Trophoblast cell (in vitro differentiated cells and primary cell): ENCODE measurements at regions not wholly inside any gene's neighbourhood (a gene's known extent, or its start where the extent isn't known, plus 50 kb on each side); places are given as distances from the start of the nearest gene placed in this dataset.

ENCODE experiments used
- DNase-seq, 2 donors: peaks; one replicate each; pipeline ENCODE4 v3.0.0-alpha.2; 2016
- H2AFZ ChIP-seq: 2 replicates; pipeline ENCODE4 v1.6.1; 2013; ENCODE audit warnings: low read length, moderate library complexity, mild to moderate bottlenecking; ENCODE audit not compliant: insufficient read depth, poor library complexity
- H2AK5ac ChIP-seq: 2 replicates; pipeline ENCODE4 v1.6.1; 2013; ENCODE audit warnings: mild to moderate bottlenecking, low read length
- H2BK120ac ChIP-seq: 2 replicates; pipeline ENCODE4 v1.6.1; 2013; ENCODE audit warnings: low read length, mild to moderate bottlenecking, moderate library complexity; ENCODE audit not compliant: insufficient read depth, poor library complexity
- H2BK12ac ChIP-seq: 2 replicates; pipeline ENCODE4 v1.6.1; 2013; ENCODE audit warnings: mild to moderate bottlenecking, low read length, moderate library complexity
- H2BK5ac ChIP-seq: 2 replicates; pipeline ENCODE4 v1.6.1; 2013; ENCODE audit warnings: low read length, low read depth, moderate library complexity, mild to moderate bottlenecking; ENCODE audit not compliant: poor library complexity
- H3K14ac ChIP-seq: 2 replicates; pipeline ENCODE4 v1.6.1; 2013; ENCODE audit warnings: mild to moderate bottlenecking, low read length
- H3K18ac ChIP-seq: 2 replicates; pipeline ENCODE4 v1.6.1; 2013; ENCODE audit warnings: mild to moderate bottlenecking, low read length
- H3K23ac ChIP-seq: 2 replicates; pipeline ENCODE4 v1.6.1; 2013; ENCODE audit warnings: low read length
- H3K27ac ChIP-seq: 2 replicates; pipeline ENCODE4 v1.5.1; 2013; ENCODE audit warnings: low read depth, mild to moderate bottlenecking, inconsistent platforms, low read length, moderate library complexity
- H3K27me3 ChIP-seq: 2 replicates; pipeline ENCODE4 v1.6.1; 2013; ENCODE audit warnings: inconsistent platforms, mild to moderate bottlenecking, low read length, moderate library complexity; ENCODE audit not compliant: insufficient read depth
- H3K36me3 ChIP-seq, 2 experiments: 1 replicate in 1 of 2; 2 replicates in 1 of 2; pipeline ENCODE4 v1.6.1; 2013; ENCODE audit warnings: low read length in 2 of 2, mild to moderate bottlenecking in 2 of 2, moderate library complexity in 1 of 2; ENCODE audit not compliant: insufficient read depth in 2 of 2, control insufficient read depth in 1 of 2
- H3K4ac ChIP-seq: 2 replicates; pipeline ENCODE4 v1.6.1; 2013; ENCODE audit warnings: low read depth, mild to moderate bottlenecking, low read length, moderate library complexity
- H3K4me1 ChIP-seq, 2 experiments: 1 replicate in 1 of 2; 2 replicates in 1 of 2; pipeline ENCODE4 v1.6.1; 2013; ENCODE audit warnings: low read length in 2 of 2, mild to moderate bottlenecking in 2 of 2, moderate library complexity in 1 of 2; ENCODE audit not compliant: insufficient read depth in 2 of 2, control insufficient read depth in 1 of 2
- H3K4me2 ChIP-seq: 2 replicates; pipeline ENCODE4 v1.6.1; 2013; ENCODE audit warnings: inconsistent platforms, mild to moderate bottlenecking, low read length, moderate library complexity
- H3K4me3 ChIP-seq: 2 replicates; pipeline ENCODE4 v1.5.1; 2013; ENCODE audit warnings: mild to moderate bottlenecking, low read depth, low read length, inconsistent platforms
- H3K79me1 ChIP-seq: one replicate; pipeline ENCODE4 v1.6.1; 2013; ENCODE audit warnings: low read length
- H3K79me2 ChIP-seq: 2 replicates; pipeline ENCODE4 v1.6.1; 2013; ENCODE audit warnings: low read length, mild to moderate bottlenecking; ENCODE audit not compliant: control insufficient read depth, insufficient read depth, poor library complexity
- H3K9ac ChIP-seq: 2 replicates; pipeline ENCODE4 v1.6.1; 2013; ENCODE audit warnings: mild to moderate bottlenecking, low read length
- H3K9me3 ChIP-seq: 2 replicates; pipeline ENCODE4 v1.6.1; 2013; ENCODE audit warnings: low read depth, mild to moderate bottlenecking, control low read depth, inconsistent platforms, low read length; ENCODE audit not compliant: insufficient read depth
- H4K12ac ChIP-seq: 2 replicates; pipeline ENCODE4 v1.6.1; 2013; ENCODE audit warnings: low read depth, mild to moderate bottlenecking, low read length, moderate library complexity
- H4K8ac ChIP-seq: 2 replicates; pipeline ENCODE4 v1.6.1; 2013; ENCODE audit warnings: low read depth, mild to moderate bottlenecking, low read length, moderate library complexity
- H4K91ac ChIP-seq: one replicate; pipeline ENCODE4 v1.6.1; 2013; ENCODE audit warnings: low read depth, mild to moderate bottlenecking, low read length, moderate library complexity
- WGBS: extraction: QIAGEN DNeasy Blood & Tissue Kit; methylation state at CpG from one replicate; pipeline ENCODE4 v1.1.7; 2013; ENCODE audit warnings: missing lambda C conversion rate; ENCODE audit not compliant: insufficient read length, insufficient coverage; ENCODE audit errors: extremely low coverage; 5-methylcytosine and 5-hydroxymethylcytosine counted together

- Histone ChIP-seq H2AK5ac (no peak overlapping the region), H2BK120ac (no peak overlapping the region), H4K8ac (no peak overlapping the region), H2BK5ac (no peak overlapping the region), H3K27ac (no peak overlapping the region), H4K12ac (no peak overlapping the region), H3K18ac (no peak overlapping the region), H3K23ac (no peak overlapping the region), H3K4ac (no peak overlapping the region), H3K79me2 (no peaks in the 10 kb centered on the region), H3K36me3 (no peaks in the 10 kb centered on the region), H3K14ac (no peak overlapping the region), H3K9me3 (no peaks in the 10 kb centered on the region), H4K91ac (no peak overlapping the region), H2BK12ac (no peak overlapping the region), H2AFZ (no peak overlapping the region), H3K27me3 (no peaks in the 10 kb centered on the region), H3K9ac (no peak overlapping the region), H3K4me2 (no peak overlapping the region), H3K4me3 (no peak overlapping the region), H3K4me1 (peaks cover 0 to 3% of the 10 kb centered on the region in 2 experiments), H3K79me1 (no peaks in the 10 kb centered on the region)
- WGBS, result no CpG with 5 or more reads among the region's 2 CpGs
- DNase-seq, result no peak
These were observed 235.5 kb upstream of the NT5C1B start for GRCh38 chr2:18824915-18825314.

GRCh38 chr2:18824325-18824790, 235.0 kb upstream of the NT5C1B start:
- Histone ChIP-seq H2BK12ac (no peak overlapping the region), H4K8ac (no peak overlapping the region), H3K23ac (no peak overlapping the region), H2AFZ (no peak overlapping the region), H3K4me1 (peaks cover 0 to 3% of the 10 kb centered on the region in 2 experiments), H3K18ac (no peak overlapping the region), H3K4me2 (no peak overlapping the region), H3K36me3 (no peaks in the 10 kb centered on the region), H3K79me2 (no peaks in the 10 kb centered on the region), H3K27ac (no peak overlapping the region), H3K4ac (no peak overlapping the region), H3K14ac (no peak overlapping the region), H4K12ac (no peak overlapping the region), H4K91ac (no peak overlapping the region), H3K27me3 (no peaks in the 10 kb centered on the region), H2AK5ac (no peak overlapping the region), H3K79me1 (no peaks in the 10 kb centered on the region), H3K9ac (no peak overlapping the region), H2BK5ac (no peak overlapping the region), H3K4me3 (no peak overlapping the region), H2BK120ac (no peak overlapping the region), H3K9me3 (no peaks in the 10 kb centered on the region)
- WGBS, result no CpG with 5 or more reads among the region's 2 CpGs
- no peak for DNase-seq

DNA sequence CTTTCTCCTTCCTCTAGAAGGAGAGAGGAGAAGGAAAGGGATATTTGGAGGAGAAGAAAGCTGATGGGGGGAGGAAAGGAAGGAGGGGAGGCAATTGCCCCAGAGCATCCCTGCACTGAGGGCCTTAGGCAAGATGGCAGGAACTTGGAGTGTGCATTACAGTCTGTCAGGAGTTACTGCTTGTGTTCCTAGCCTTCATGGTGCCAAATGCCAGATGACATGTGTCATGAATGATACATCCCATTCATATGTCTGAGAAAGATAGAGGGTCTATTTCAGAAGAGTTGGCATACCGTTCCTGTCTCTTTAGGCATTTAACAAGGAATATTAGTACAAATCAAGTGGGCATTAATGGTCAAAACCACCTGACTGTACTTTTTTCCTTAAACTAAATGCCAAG, 232.1 kb upstream of the NT5C1B start:
- Histone ChIP-seq H3K9me3 (no peaks in the 10 kb centered on the region), H3K14ac (no peak overlapping the region), H2AK5ac (no peak overlapping the region), H3K36me3 (no peaks in the 10 kb centered on the region), H3K27me3 (no peaks in the 10 kb centered on the region), H4K8ac (no peak overlapping the region), H4K91ac (no peak overlapping the region), H2BK5ac (no peak overlapping the region), H3K4me2 (no peak overlapping the region), H2BK120ac (no peak overlapping the region), H3K4ac (no peak overlapping the region), H2BK12ac (no peak overlapping the region), H3K79me1 (no peaks in the 10 kb centered on the region), H3K23ac (no peak overlapping the region), H2AFZ (no peak overlapping the region), H4K12ac (no peak overlapping the region), H3K9ac (no peak overlapping the region), H3K27ac (no peak overlapping the region), H3K79me2 (no peaks in the 10 kb centered on the region), H3K4me1 (peaks cover 0 to 3% of the 10 kb centered on the region in 2 experiments), H3K18ac (no peak overlapping the region), H3K4me3 (no peak overlapping the region)
- WGBS, result no CpG with 5 or more reads among the region's 1 CpG
- DNase-seq, result no peak

DNA sequence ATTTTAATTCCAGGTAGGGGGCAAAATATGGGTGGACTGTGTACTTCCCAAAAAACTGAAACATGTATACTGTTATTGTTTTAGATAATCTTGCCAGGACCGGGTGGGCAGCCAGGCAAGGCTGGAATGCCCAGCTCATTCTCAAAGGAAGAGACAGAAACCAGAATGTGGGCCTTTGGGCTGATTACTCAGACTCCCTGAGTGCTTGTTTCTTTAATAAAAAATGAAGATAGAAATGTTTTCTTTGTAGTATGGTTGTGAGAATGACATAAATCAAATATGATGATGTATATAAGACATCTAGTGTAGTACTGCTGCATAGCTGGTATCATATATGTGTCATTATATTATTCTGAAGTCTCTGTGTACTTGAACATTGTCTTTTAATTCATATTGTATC, 231.6 kb upstream of the NT5C1B start:
- Histone ChIP-seq H3K27ac (no peak overlapping the region), H3K23ac (no peak overlapping the region), H2BK12ac (no peak overlapping the region), H3K36me3 (no peaks in the 10 kb centered on the region), H3K4ac (no peak overlapping the region), H4K12ac (no peak overlapping the region), H3K27me3 (peaks cover 2% of the 10 kb centered on the region), H3K9me3 (no peaks in the 10 kb centered on the region), H3K4me2 (no peak overlapping the region), H2BK120ac (no peak overlapping the region), H3K4me3 (no peak overlapping the region), H3K79me1 (no peaks in the 10 kb centered on the region), H4K8ac (no peak overlapping the region), H4K91ac (no peak overlapping the region), H3K4me1 (peaks cover 0 to 3% of the 10 kb centered on the region in 2 experiments), H2AFZ (no peak overlapping the region), H3K79me2 (no peaks in the 10 kb centered on the region), H3K14ac (no peak overlapping the region), H2BK5ac (no peak overlapping the region), H3K9ac (no peak overlapping the region), H2AK5ac (no peak overlapping the region), H3K18ac (no peak overlapping the region)
- no peak for DNase-seq
- WGBS, result no CpG with 5 or more reads among the region's 1 CpG
